Endothelial cell of umbilical vein (primary cell): ENCODE measurements at regions not wholly inside any gene's neighbourhood (a gene's known extent, or its start where the extent isn't known, plus 50 kb on each side); places are given as distances from the start of the nearest gene placed in this dataset.

Experiments
- BruUV-seq: library from RNA; stranded (reverse); fragments of 400-500 nt; replicated peaks from 2 replicates; lab custom pipeline; 2021; lab: Mats Ljungman, UMichigan
- CTCF ChIA-PET: fragments of 300-600, 350-600 bp; sonication (Branson Sonifier 250); formaldehyde crosslinking; loops from one replicate; lab custom pipeline; 2021; ENCODE audit warnings: antibody characterized with exemption, inconsistent platforms; lab: Charles Lee
- POLR2A ChIA-PET: fragments of 300-600, 350-600 bp; sonication (Branson Sonifier 250); formaldehyde crosslinking; loops from one replicate; lab custom pipeline; 2021; ENCODE audit warnings: antibody characterized with exemption, inconsistent platforms; lab: Charles Lee
- DNase-seq: peaks from one replicate; pipeline ENCODE4 v3.0.0-alpha.2; 2011; ENCODE audit warnings: low read depth, low spot score
- FAIRE-seq: peaks from 2 replicates; lab custom pipeline; 2011; peaks lifted over from hg19 to GRCh38; lab: Jason Lieb, UNC
- H2AFZ ChIP-seq: 2 replicates; pipeline ENCODE4 v1.6.0; 2012; ENCODE audit warnings: low read depth, low read length, control low read depth, inconsistent platforms
- H3K27ac ChIP-seq: 2 replicates; pipeline ENCODE4 v1.5.1; 2011; ENCODE audit warnings: low read depth, mild to moderate bottlenecking, control low read depth, low read length, moderate library complexity; ENCODE audit not compliant: insufficient read depth
- H3K27me3 ChIP-seq, 2 experiments: 2 replicates each; pipeline versions ENCODE4 v1.6.0 to v1.6.1; 2011; ENCODE audit warnings: low read length in 2 of 2, mixed read lengths in 1 of 2; ENCODE audit not compliant: control insufficient read depth in 2 of 2, insufficient read depth in 2 of 2
- H3K36me3 ChIP-seq, 2 experiments: 2 replicates in 1 of 2; 3 replicates in 1 of 2; pipeline ENCODE4 v1.5.1; 2011; ENCODE audit warnings: low read length in 2 of 2, mild to moderate bottlenecking in 1 of 2, moderate library complexity in 1 of 2; ENCODE audit not compliant: control insufficient read depth in 2 of 2, insufficient read depth in 2 of 2; ENCODE audit errors: extremely low read depth in 1 of 2
- H3K4me1 ChIP-seq: 3 replicates; pipeline ENCODE4 v1.5.1; 2011; ENCODE audit warnings: mild to moderate bottlenecking, low read length; ENCODE audit not compliant: control insufficient read depth, insufficient read depth; ENCODE audit errors: extremely low read depth
- H3K4me2 ChIP-seq: 2 replicates; pipeline ENCODE4 v1.6.1; 2011; ENCODE audit warnings: low read length, control low read depth, mixed read lengths; ENCODE audit not compliant: insufficient read depth
- H3K4me3 ChIP-seq, 3 experiments: fragments of 200-600 bp in 1 of 3; sonication (generic), shearing (Covaris generic) in 1 of 3; replicated peaks in 1 of 3; 2 replicates each; pipeline ENCODE4 v1.5.1; 2011 to 2016; ENCODE audit warnings: control low read depth in 3 of 3, low read length in 3 of 3, mild to moderate bottlenecking in 2 of 3, inconsistent platforms in 1 of 3, low read depth in 1 of 3, moderate library complexity in 1 of 3; ENCODE audit not compliant: insufficient read depth in 1 of 3
- H3K79me2 ChIP-seq: 2 replicates; pipeline ENCODE4 v1.6.0; 2012; ENCODE audit warnings: low read length, inconsistent platforms; ENCODE audit not compliant: control insufficient read depth, insufficient read depth
- H3K9ac ChIP-seq: replicated peaks from 2 replicates; pipeline ENCODE3; 2011; ENCODE audit warnings: low read length, control low read depth; ENCODE audit not compliant: insufficient read depth; ENCODE audit errors: extremely low read depth
- H3K9me1 ChIP-seq: replicated peaks from 3 replicates; pipeline ENCODE4 v1.6.0; 2011; ENCODE audit warnings: mild to moderate bottlenecking, low read length; ENCODE audit not compliant: control insufficient read depth, insufficient read depth; ENCODE audit errors: extremely low read depth
- H3K9me3 ChIP-seq: replicated peaks from 2 replicates; pipeline ENCODE4 v1.5.1; 2012; ENCODE audit warnings: low read length, inconsistent platforms; ENCODE audit not compliant: control insufficient read depth, insufficient read depth
- H4K20me1 ChIP-seq: replicated peaks from 2 replicates; pipeline ENCODE3; 2011; ENCODE audit warnings: mild to moderate bottlenecking, low read length; ENCODE audit not compliant: control insufficient read depth, insufficient read depth; ENCODE audit errors: extremely low read depth
- CTCF ChIP-seq, 2 donors: IDR thresholded peaks; 1 replicate in 1 of 2; 2 replicates in 1 of 2; pipeline ENCODE4 v1.5.1; 2011; ENCODE audit warnings: low read length in 2 of 2, mild to moderate bottlenecking in 2 of 2, moderate library complexity in 2 of 2, control low read depth in 1 of 2, inconsistent platforms in 1 of 2, low read depth in 1 of 2; ENCODE audit not compliant: insufficient read depth in 1 of 2; ENCODE audit errors: extremely low read depth in 1 of 2
- EZH2 ChIP-seq: IDR thresholded peaks from 2 replicates; pipeline ENCODE4 v1.6.1; 2012; ENCODE audit warnings: borderline replicate concordance, low read depth, mild to moderate bottlenecking, moderate library complexity, low read length, inconsistent platforms; ENCODE audit not compliant: severe bottlenecking
- FOS ChIP-seq: IDR thresholded peaks from 2 replicates; pipeline ENCODE4 v1.6.1; 2011; ENCODE audit warnings: mild to moderate bottlenecking, low read length, moderate library complexity, borderline replicate concordance; ENCODE audit not compliant: insufficient read depth
- GATA2 ChIP-seq: IDR thresholded peaks from 2 replicates; pipeline ENCODE4 v1.7.0; 2011; ENCODE audit warnings: low read depth, mild to moderate bottlenecking, moderate library complexity, mixed read lengths, low read length; ENCODE audit not compliant: insufficient read length, insufficient read depth
- JUN ChIP-seq: IDR thresholded peaks from 2 replicates; pipeline ENCODE4 v1.6.1; 2011; ENCODE audit warnings: borderline replicate concordance, low read depth; ENCODE audit not compliant: insufficient read length, insufficient read depth
- MYC ChIP-seq: IDR thresholded peaks from one replicate; pipeline ENCODE4 v1.6.1; 2011; ENCODE audit warnings: mild to moderate bottlenecking, low read depth, low read length
- POLR2A ChIP-seq: IDR thresholded peaks from 2 replicates; pipeline ENCODE4 v1.6.1; 2012; ENCODE audit warnings: low read depth, mild to moderate bottlenecking, control low read depth, low read length
- POLR2AphosphoS5 ChIP-seq: IDR thresholded peaks from 2 replicates; pipeline ENCODE4 v1.6.1; 2012; ENCODE audit warnings: low read depth, mild to moderate bottlenecking, control low read depth, low read length, moderate library complexity; ENCODE audit not compliant: insufficient read depth
- dilution Hi-C: fragments of 300-500 bp; cut with MboI; formaldehyde crosslinking; loops from one replicate; pipeline ENCODE4 v1.15.0; 2019; ENCODE audit warnings: low sequenced_read_pairs; ENCODE audit not compliant: extremely low pct_ligation_motif_present
- intact Hi-C: fragments of 100-400 bp; cut with micrococcal nuclease; formaldehyde crosslinking; loops from one replicate; pipeline ENCODE4 v1.10.0; 2022
- TF ChIP-seq, protein P1 (sequence below): IDR thresholded peaks from 2 replicates; pipeline ENCODE4 v1.6.1; 2011; ENCODE audit not compliant: insufficient read depth, insufficient read length

DNA sequence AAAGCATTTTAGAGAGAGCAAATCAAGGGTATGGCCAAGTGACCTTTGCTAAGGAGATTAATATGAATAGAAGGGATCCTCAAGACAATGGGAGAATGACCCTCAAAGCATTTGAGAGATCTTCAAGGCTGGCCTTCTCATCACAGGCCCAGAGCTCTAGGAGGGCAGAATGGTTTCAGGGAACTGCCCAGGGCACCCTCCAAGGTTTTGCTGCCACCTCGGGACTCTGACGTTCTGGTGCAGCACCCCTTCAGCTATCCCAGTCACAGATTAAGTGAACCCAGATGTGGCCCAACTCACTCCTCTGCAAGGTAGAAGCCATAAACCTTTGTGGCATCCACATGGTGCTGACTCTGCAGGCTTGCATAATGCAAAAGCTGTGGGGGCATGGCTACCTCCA is 209.3 kb downstream of the TLE3 start:
- CTCF ChIA-PET, result no interaction called here
- no peaks in the 10 kb centered on the region for H3K9me1 ChIP-seq
- H3K27me3 ChIP-seq, result no peaks in the 10 kb centered on the region
- H3K79me2 ChIP-seq, result no peaks in the 10 kb centered on the region
- no peak overlapping the region for H3K4me2 ChIP-seq
- DNase-seq (no peak), FAIRE-seq (no peak)
- BruUV-seq, result no TSS peak
- no peak overlapping the region for H2AFZ ChIP-seq
- H3K27ac ChIP-seq, result no peak overlapping the region
- TF ChIP-seq FOS (no peak), MYC (no peak), EZH2 (no peak), POLR2AphosphoS5 (no peak)
- TF ChIP-seq, protein P1, sequence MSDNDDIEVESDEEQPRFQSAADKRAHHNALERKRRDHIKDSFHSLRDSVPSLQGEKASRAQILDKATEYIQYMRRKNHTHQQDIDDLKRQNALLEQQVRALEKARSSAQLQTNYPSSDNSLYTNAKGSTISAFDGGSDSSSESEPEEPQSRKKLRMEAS, result no peak
- no peak overlapping the region for H3K4me3 ChIP-seq
- dilution Hi-C loops, result no loop called here
- H3K9ac ChIP-seq, result no peak overlapping the region
- H3K9me3 ChIP-seq, result no peaks in the 10 kb centered on the region
- intact Hi-C loops, result no loop called here
- POLR2A ChIA-PET, result no interaction called here
- no peaks in the 10 kb centered on the region for H3K36me3 ChIP-seq
- H3K4me1 ChIP-seq, result no peaks in the 10 kb centered on the region
- no peaks in the 10 kb centered on the region for H4K20me1 ChIP-seq

DNA sequence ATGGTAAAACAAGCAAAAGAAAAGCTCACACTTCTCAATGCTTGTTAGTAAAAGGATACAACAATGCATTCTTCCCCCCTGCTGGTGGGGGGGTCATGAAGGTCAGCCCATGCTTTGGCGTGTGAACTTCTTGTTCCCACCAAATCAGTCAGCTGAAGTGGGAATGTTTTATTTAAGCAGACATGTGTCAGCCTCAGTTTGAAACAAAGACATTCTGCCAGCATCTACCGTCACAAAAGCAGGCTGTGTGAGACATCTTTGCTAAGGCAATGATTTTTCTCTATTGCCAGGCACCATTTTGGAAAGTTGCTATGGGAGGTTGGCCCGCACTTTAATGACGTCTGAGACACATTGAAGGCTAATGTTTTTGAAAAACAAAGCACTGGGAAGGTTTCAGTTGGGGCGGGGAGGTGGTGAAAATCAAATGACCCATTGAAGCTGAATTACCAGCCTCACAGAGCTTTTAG is 206.6 kb downstream of the TLE3 start:
- no peaks in the 10 kb centered on the region for H3K4me1 ChIP-seq
- H3K9me3 ChIP-seq, result no peaks in the 10 kb centered on the region
- FAIRE-seq (no peak), DNase-seq (no peak)
- no peaks in the 10 kb centered on the region for H3K9me1 ChIP-seq
- CTCF ChIA-PET, result no interaction called here
- no peak overlapping the region for H3K4me2 ChIP-seq
- no TSS peak for BruUV-seq
- no peaks in the 10 kb centered on the region for H3K27me3 ChIP-seq
- intact Hi-C loops (no loop called here), dilution Hi-C loops (no loop called here)
- no peak overlapping the region for H3K4me3 ChIP-seq
- no peak overlapping the region for H2AFZ ChIP-seq
- H4K20me1 ChIP-seq, result no peaks in the 10 kb centered on the region
- H3K36me3 ChIP-seq, result no peaks in the 10 kb centered on the region
- POLR2A ChIA-PET, result no interaction called here
- no peak for TF ChIP-seq JUN
- no peak for TF ChIP-seq CTCF (IDR thresholded peaks at IDR 0.05; ENCODE audit: extremely low read depth in 1 of 2, insufficient read depth in 1 of 2, low read depth in 1 of 2, low read length in 2 of 2)
- no peak for TF ChIP-seq EZH2
- TF ChIP-seq, protein P1, result no peak
- no peak for TF ChIP-seq FOS
- TF ChIP-seq POLR2A, result no peak
- no peak for TF ChIP-seq MYC
- no peak for TF ChIP-seq POLR2AphosphoS5
- no peak for TF ChIP-seq GATA2
- H3K9ac ChIP-seq, result no peak overlapping the region
- H3K79me2 ChIP-seq, result no peaks in the 10 kb centered on the region
- H3K27ac ChIP-seq, result no peak overlapping the region
